Natural killer cell (primary cell): ENCODE measurements at regions not wholly inside any gene's neighbourhood (a gene's known extent, or its start where the extent isn't known, plus 50 kb on each side); places are given as distances from the start of the nearest gene placed in this dataset.

Source experiments
- ATAC-seq, 3 donors: fragments of 150-1000 bp in 2 of 3; fragments of 200-7000 bp in 1 of 3; cut with Tn5 transposase; 1 replicate in 1 of 3; 2 replicates in 2 of 3; pipeline ENCODE4 v1.10.0; 2021; ENCODE audit warnings: mild to moderate bottlenecking in 2 of 3, moderate library complexity in 2 of 3
- DNase-seq, 2 donors: peaks; one replicate each; pipeline versions ENCODE4 v3.0.0 to v3.0.0-alpha.2; 2013 to 2021; ENCODE audit warnings: mixed read lengths in 1 of 2
- H3K27ac ChIP-seq: one replicate; pipeline ENCODE4 v1.5.1; 2013; ENCODE audit warnings: mild to moderate bottlenecking, low read length
- H3K27me3 ChIP-seq: one replicate; pipeline ENCODE4 v1.6.1; 2013; ENCODE audit warnings: low read length; ENCODE audit not compliant: control insufficient read depth, insufficient read depth
- H3K36me3 ChIP-seq: one replicate; pipeline ENCODE4 v1.6.1; 2013; ENCODE audit warnings: low read length; ENCODE audit not compliant: control insufficient read depth, insufficient read depth
- H3K4me1 ChIP-seq: one replicate; pipeline ENCODE4 v1.6.1; 2013; ENCODE audit warnings: low read length; ENCODE audit not compliant: control insufficient read depth, insufficient read depth
- H3K4me3 ChIP-seq: one replicate; pipeline ENCODE4 v1.5.1; 2013; ENCODE audit warnings: low read length
- H3K9me3 ChIP-seq: one replicate; pipeline ENCODE4 v1.6.1; 2013; ENCODE audit warnings: low read length; ENCODE audit not compliant: control insufficient read depth, insufficient read depth
- H3K27ac Mint-ChIP-seq, 2 donors: one replicate each; pipeline ENCODE4 v1.8.0; 2022; ENCODE audit warnings: mild to moderate bottlenecking in 2 of 2, mixed read lengths in 2 of 2, moderate library complexity in 1 of 2
- H3K27me3 Mint-ChIP-seq, 2 donors: one replicate each; pipeline ENCODE4 v1.8.0; 2022; ENCODE audit warnings: low read depth in 2 of 2, mixed read lengths in 2 of 2
- H3K36me3 Mint-ChIP-seq: one replicate; pipeline ENCODE4 v1.8.0; 2022; ENCODE audit warnings: mixed read lengths
- H3K4me1 Mint-ChIP-seq, 2 donors: one replicate each; pipeline ENCODE4 v1.8.0; 2022; ENCODE audit warnings: mixed read lengths in 2 of 2
- H3K4me3 Mint-ChIP-seq: one replicate; pipeline ENCODE4 v1.8.0; 2022; ENCODE audit warnings: mild to moderate bottlenecking, moderate library complexity, mixed read lengths
- H3K9me3 Mint-ChIP-seq, 2 donors: one replicate each; pipeline ENCODE4 v1.8.0; 2022; ENCODE audit warnings: mixed read lengths in 2 of 2
- CTCF ChIP-seq: fragments of 200-600 bp; IDR thresholded peaks from one replicate; pipeline ENCODE4 v1.8.0; 2022; ENCODE audit warnings: antibody characterized with exemption
- WGBS: methylation state at CpG from one replicate; pipeline ENCODE4 v1.1.7; 2013; ENCODE audit warnings: missing lambda C conversion rate; ENCODE audit not compliant: insufficient coverage; 5-methylcytosine and 5-hydroxymethylcytosine counted together
- intact Hi-C: fragments of 100-400 bp; cut with micrococcal nuclease; formaldehyde crosslinking; loops from one replicate; pipeline ENCODE4 v1.14.2; 2022

- H3K27ac Mint-ChIP-seq = no peak overlapping the region
- H3K4me1 Mint-ChIP-seq = peaks cover 6 to 9% of the 10 kb centered on the region in 2 donors
- no peak for TF ChIP-seq CTCF
- Histone ChIP-seq H3K4me3 (no peak overlapping the region), H3K27ac (no peak overlapping the region), H3K4me1 (no peaks in the 10 kb centered on the region), H3K9me3 (no peaks in the 10 kb centered on the region), H3K36me3 (no peaks in the 10 kb centered on the region), H3K27me3 (no peaks in the 10 kb centered on the region)
- H3K36me3 Mint-ChIP-seq = no peaks in the 10 kb centered on the region
- ATAC-seq = no peak
- no peaks in the 10 kb centered on the region for H3K9me3 Mint-ChIP-seq
- peak in 1 of 2 donors; percentile 48 for DNase-seq
- H3K4me3 Mint-ChIP-seq = no peak overlapping the region
- 79% methylated on average over 8 of the region's 13 CpGs for WGBS
- H3K27me3 Mint-ChIP-seq = peaks cover 4 to 21% of the 10 kb centered on the region in 2 donors
- intact Hi-C loops = no loop called here
Measured at GRCh38 chr4:152246659-152247058, 289.2 kb downstream of the FBXW7 start.

- Mint-ChIP-seq H3K4me1 (peaks cover 6 to 9% of the 10 kb centered on the region in 2 donors), H3K36me3 (no peaks in the 10 kb centered on the region), H3K4me3 (no peak overlapping the region), H3K27me3 (peaks cover 4 to 21% of the 10 kb centered on the region in 2 donors), H3K27ac (no peak overlapping the region), H3K9me3 (no peaks in the 10 kb centered on the region)
- ATAC-seq (no peak), DNase-seq (no peak)
- Histone ChIP-seq H3K36me3 (no peaks in the 10 kb centered on the region), H3K27ac (no peak overlapping the region), H3K4me1 (no peaks in the 10 kb centered on the region), H3K27me3 (no peaks in the 10 kb centered on the region), H3K4me3 (no peak overlapping the region), H3K9me3 (no peaks in the 10 kb centered on the region)
- intact Hi-C loops = no loop called here
- 83% methylated on average over 1 of the region's 1 CpG for WGBS
- TF ChIP-seq CTCF = no peak
Measured at GRCh38 chr4:152245680-152246079, 290.2 kb downstream of the FBXW7 start.

- H3K9me3 Mint-ChIP-seq = no peaks in the 10 kb centered on the region
Measured at GRCh38 chr4:152244659-152245058, 291.2 kb downstream of the FBXW7 start.

More at GRCh38 chr4:152244659-152245058, 291.2 kb downstream of the FBXW7 start:
- no peak overlapping the region for H3K27ac ChIP-seq
- H3K4me1 Mint-ChIP-seq = peaks cover 6 to 9% of the 10 kb centered on the region in 2 donors
- no peaks in the 10 kb centered on the region for H3K4me1 ChIP-seq
- no peak for ATAC-seq
- WGBS = 90% methylated on average over 1 of the region's 2 CpGs
- H3K27me3 ChIP-seq = no peaks in the 10 kb centered on the region
- H3K4me3 Mint-ChIP-seq = no peak overlapping the region
- H3K4me3 ChIP-seq = no peak overlapping the region
- H3K36me3 Mint-ChIP-seq = no peaks in the 10 kb centered on the region
- intact Hi-C loops = no loop called here
- peaks cover 4 to 21% of the 10 kb centered on the region in 2 donors for H3K27me3 Mint-ChIP-seq
- no peaks in the 10 kb centered on the region for H3K9me3 ChIP-seq
- H3K27ac Mint-ChIP-seq = no peak overlapping the region
- TF ChIP-seq CTCF = no peak
- DNase-seq = no peak
- no peaks in the 10 kb centered on the region for H3K36me3 ChIP-seq
